ENCODE measurements at regions not wholly inside any gene's neighbourhood (a gene's known extent, or its start where the extent isn't known, plus 50 kb on each side); places are given as distances from the start of the nearest gene placed in this dataset.
"Not testable (repeated sequence)": the region's sequence is repeated elsewhere in the genome, so short reads cannot be mapped to it uniquely, and the experiment has no call there.

GRCh38 chr1:66424530-66424929 lies 109.4 kb upstream of the SGIP1 start:
- H3K9me3 ChIP-seq (replicated peaks; ENCODE audit: low read length); H3K36me3 ChIP-seq (ENCODE audit: insufficient read depth, low read length): not testable (repeated sequence)

DNA sequence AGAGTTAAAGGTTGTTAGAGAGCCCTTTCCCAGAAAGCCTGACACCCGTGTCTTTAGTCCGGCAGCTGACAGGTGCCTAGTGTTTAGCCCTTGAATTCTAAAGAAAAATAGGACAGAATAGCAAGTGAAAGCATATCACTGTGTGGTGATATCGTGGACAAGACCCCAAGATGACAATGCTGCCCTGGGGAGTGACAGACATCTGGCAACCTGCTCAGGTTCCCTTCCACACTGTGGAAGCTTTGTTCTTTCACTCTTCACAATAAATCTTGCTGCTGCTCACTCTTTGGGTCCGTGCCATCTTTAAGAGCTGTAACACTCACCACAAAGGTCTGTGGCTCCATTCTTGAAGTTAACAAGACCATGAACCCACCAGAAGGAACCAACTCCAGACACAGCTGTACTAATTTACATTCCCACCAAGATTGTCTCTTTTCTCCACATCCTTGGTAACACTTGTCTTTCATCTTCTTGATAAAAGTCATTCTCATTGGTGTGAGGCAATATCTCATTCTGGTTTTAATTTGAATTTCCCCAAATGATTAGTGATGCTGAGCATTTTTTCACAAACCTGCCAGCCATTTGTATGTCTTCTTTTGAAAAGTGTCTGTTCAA lies 107.6 kb upstream of the SGIP1 start:
- H3K9ac ChIP-seq (ENCODE audit: low read depth, low read length), result no peak overlapping the region
- H3K4me2 ChIP-seq (ENCODE audit: low read length), result no peak overlapping the region
- H3K9me3 ChIP-seq (replicated peaks; ENCODE audit: low read length), result no peaks in the 10 kb centered on the region
- no peaks in the 10 kb centered on the region for H3K27me3 ChIP-seq (ENCODE audit: control insufficient read depth, insufficient read depth, low read length)
- no peak overlapping the region for H3K4me3 ChIP-seq (ENCODE audit: low read length)
- no peaks in the 10 kb centered on the region for H3K36me3 ChIP-seq (ENCODE audit: insufficient read depth, low read length)
- no peaks in the 10 kb centered on the region for H3K4me1 ChIP-seq (ENCODE audit: control insufficient read depth, insufficient read depth, low read length)

More at GRCh38 chr1:66424530-66424929, 109.4 kb upstream of the SGIP1 start:
- not testable (repeated sequence) for H3K27me3 ChIP-seq (ENCODE audit: control insufficient read depth, insufficient read depth, low read length); H3K9ac ChIP-seq (ENCODE audit: low read depth, low read length); H3K4me3 ChIP-seq (ENCODE audit: low read length); H3K4me1 ChIP-seq (ENCODE audit: control insufficient read depth, insufficient read depth, low read length); H3K4me2 ChIP-seq (ENCODE audit: low read length)

DNA sequence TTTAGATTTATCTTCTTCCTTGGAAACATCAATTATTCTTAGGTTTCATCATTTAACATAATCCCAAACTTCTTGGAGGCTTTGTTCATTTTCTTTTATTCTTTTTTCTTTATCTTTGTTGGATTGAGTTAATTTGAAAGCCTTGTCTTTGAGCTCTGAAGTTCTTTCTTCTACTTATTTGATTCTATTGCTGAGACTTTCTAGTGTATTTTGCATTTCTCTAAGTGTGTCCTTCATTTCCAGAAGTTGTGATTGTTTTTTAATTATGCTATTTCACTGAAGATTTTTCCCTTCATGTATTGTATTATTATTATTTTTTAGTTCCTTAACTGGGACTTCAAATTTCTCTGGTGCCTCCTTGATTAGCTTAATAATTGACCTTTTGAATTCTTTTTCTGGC lies 103.1 kb upstream of the SGIP1 start:
- not testable (repeated sequence) for H3K4me3 ChIP-seq (ENCODE audit: low read length); H3K36me3 ChIP-seq (ENCODE audit: insufficient read depth, low read length); H3K9me3 ChIP-seq (replicated peaks; ENCODE audit: low read length); H3K4me2 ChIP-seq (ENCODE audit: low read length); H3K27me3 ChIP-seq (ENCODE audit: control insufficient read depth, insufficient read depth, low read length); H3K9ac ChIP-seq (ENCODE audit: low read depth, low read length); H3K4me1 ChIP-seq (ENCODE audit: control insufficient read depth, insufficient read depth, low read length)

DNA sequence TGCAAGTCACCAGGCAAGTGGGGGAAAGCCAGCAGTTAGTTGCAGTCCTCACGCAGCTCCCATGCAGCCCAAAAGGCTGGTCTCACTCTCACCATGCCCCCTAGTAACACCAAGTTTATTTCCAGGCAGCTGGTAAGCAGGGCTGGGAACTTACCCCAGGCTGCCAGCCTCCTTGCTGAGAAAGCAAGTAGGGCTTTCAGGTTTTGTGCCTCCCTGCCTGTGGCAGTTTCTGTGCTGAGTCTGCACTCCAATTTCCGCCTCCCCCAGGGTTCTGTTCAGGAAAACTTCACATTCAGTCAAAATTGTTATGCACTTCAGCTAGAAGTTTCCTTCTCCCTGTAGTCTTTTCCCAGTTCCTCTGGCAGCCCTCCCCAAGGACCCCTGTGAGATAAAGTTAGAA lies 102.0 kb upstream of the SGIP1 start:
- Histone ChIP-seq H3K9me3 (replicated peaks; ENCODE audit: low read length) (no peaks in the 10 kb centered on the region), H3K4me2 (ENCODE audit: low read length) (no peak overlapping the region), H3K27me3 (ENCODE audit: control insufficient read depth, insufficient read depth, low read length) (no peaks in the 10 kb centered on the region), H3K4me3 (ENCODE audit: low read length) (no peak overlapping the region), H3K36me3 (ENCODE audit: insufficient read depth, low read length) (no peaks in the 10 kb centered on the region), H3K9ac (ENCODE audit: low read depth, low read length) (no peak overlapping the region), H3K4me1 (ENCODE audit: control insufficient read depth, insufficient read depth, low read length) (peaks cover 12% of the 10 kb centered on the region)

DNA sequence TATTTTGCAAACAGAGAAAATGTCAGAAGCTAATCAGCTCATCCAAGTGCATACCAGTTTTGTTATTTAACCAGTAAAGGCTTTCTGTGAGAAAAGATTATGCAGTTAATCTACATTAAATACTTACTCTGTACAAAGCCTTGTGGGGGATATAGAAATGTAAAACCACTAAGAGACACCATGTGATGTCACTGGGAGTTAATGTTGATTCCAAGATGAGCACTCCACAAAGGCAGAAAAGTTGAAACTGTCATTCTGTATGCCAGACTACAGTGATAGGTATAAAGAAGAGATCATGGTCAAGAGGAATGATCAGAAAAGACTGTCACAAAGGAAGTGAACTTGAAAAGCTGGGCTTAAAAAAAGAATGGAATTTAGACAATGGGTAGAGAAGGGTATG lies 100.3 kb upstream of the SGIP1 start:
- Histone ChIP-seq H3K4me3 (ENCODE audit: low read length) (no peak overlapping the region), H3K4me1 (ENCODE audit: control insufficient read depth, insufficient read depth, low read length) (peaks cover 25% of the 10 kb centered on the region), H3K9me3 (replicated peaks; ENCODE audit: low read length) (no peaks in the 10 kb centered on the region), H3K4me2 (ENCODE audit: low read length) (no peak overlapping the region), H3K27me3 (ENCODE audit: control insufficient read depth, insufficient read depth, low read length) (no peaks in the 10 kb centered on the region), H3K9ac (ENCODE audit: low read depth, low read length) (no peak overlapping the region), H3K36me3 (ENCODE audit: insufficient read depth, low read length) (no peaks in the 10 kb centered on the region)

DNA sequence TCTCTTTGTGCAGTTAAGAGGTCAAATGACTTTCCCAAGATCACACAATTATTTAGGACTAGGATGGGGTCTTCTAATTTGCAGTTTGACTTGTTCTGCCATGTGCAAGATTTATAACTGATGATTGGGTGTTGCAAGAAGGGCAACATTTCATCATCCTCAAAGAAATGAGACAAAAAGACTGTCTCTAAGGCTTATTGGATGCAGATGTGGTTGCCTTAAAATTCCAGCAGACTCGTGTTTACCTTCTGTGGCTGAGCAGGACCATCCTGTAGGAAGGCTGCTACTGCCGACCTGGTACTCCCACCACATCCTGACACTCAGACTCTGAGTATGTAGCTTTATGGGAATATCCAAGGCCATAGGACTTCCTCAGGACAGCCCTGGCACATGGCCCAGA lies 99.9 kb upstream of the SGIP1 start:
- H3K4me3 ChIP-seq (ENCODE audit: low read length), result no peak overlapping the region
- H3K27me3 ChIP-seq (ENCODE audit: control insufficient read depth, insufficient read depth, low read length), result no peaks in the 10 kb centered on the region
- H3K9ac ChIP-seq (ENCODE audit: low read depth, low read length), result no peak overlapping the region
- H3K9me3 ChIP-seq (replicated peaks; ENCODE audit: low read length), result no peaks in the 10 kb centered on the region
- H3K4me1 ChIP-seq (ENCODE audit: control insufficient read depth, insufficient read depth, low read length), result peaks cover 30% of the 10 kb centered on the region
- no peak overlapping the region for H3K4me2 ChIP-seq (ENCODE audit: low read length)
- H3K36me3 ChIP-seq (ENCODE audit: insufficient read depth, low read length), result no peaks in the 10 kb centered on the region

GRCh38 chr1:66435541-66435940 lies 98.4 kb upstream of the SGIP1 start:
- H3K9me3 ChIP-seq (replicated peaks; ENCODE audit: low read length), result no peaks in the 10 kb centered on the region
- no peaks in the 10 kb centered on the region for H3K36me3 ChIP-seq (ENCODE audit: insufficient read depth, low read length)
- H3K4me3 ChIP-seq (ENCODE audit: low read length), result no peak overlapping the region
- H3K4me1 ChIP-seq (ENCODE audit: control insufficient read depth, insufficient read depth, low read length), result peaks cover 37% of the 10 kb centered on the region
- H3K9ac ChIP-seq (ENCODE audit: low read depth, low read length), result no peak overlapping the region
- H3K27me3 ChIP-seq (ENCODE audit: control insufficient read depth, insufficient read depth, low read length), result no peaks in the 10 kb centered on the region
- no peak overlapping the region for H3K4me2 ChIP-seq (ENCODE audit: low read length)

- H3K9me3 ChIP-seq (replicated peaks; ENCODE audit: low read length), result no peaks in the 10 kb centered on the region
- H3K27me3 ChIP-seq (ENCODE audit: control insufficient read depth, insufficient read depth, low read length), result no peaks in the 10 kb centered on the region
- no peaks in the 10 kb centered on the region for H3K36me3 ChIP-seq (ENCODE audit: insufficient read depth, low read length)
- peak overlapping the region; percentile 19 for H3K9ac ChIP-seq (ENCODE audit: low read depth, low read length)
- H3K4me1 ChIP-seq (ENCODE audit: control insufficient read depth, insufficient read depth, low read length), result peaks cover 37% of the 10 kb centered on the region
- no peak overlapping the region for H3K4me2 ChIP-seq (ENCODE audit: low read length)
- no peak overlapping the region for H3K4me3 ChIP-seq (ENCODE audit: low read length)
Measured at GRCh38 chr1:66436378-66437135, 97.4 kb upstream of the SGIP1 start.

GRCh38 chr1:66437136-66437401 lies 96.9 kb upstream of the SGIP1 start:
- Histone ChIP-seq H3K4me3 (ENCODE audit: low read length) (no peak overlapping the region), H3K27me3 (ENCODE audit: control insufficient read depth, insufficient read depth, low read length) (no peaks in the 10 kb centered on the region), H3K9me3 (replicated peaks; ENCODE audit: low read length) (no peaks in the 10 kb centered on the region), H3K9ac (ENCODE audit: low read depth, low read length) (no peak overlapping the region), H3K4me2 (ENCODE audit: low read length) (no peak overlapping the region), H3K4me1 (ENCODE audit: control insufficient read depth, insufficient read depth, low read length) (peaks cover 37% of the 10 kb centered on the region), H3K36me3 (ENCODE audit: insufficient read depth, low read length) (no peaks in the 10 kb centered on the region)

DNA sequence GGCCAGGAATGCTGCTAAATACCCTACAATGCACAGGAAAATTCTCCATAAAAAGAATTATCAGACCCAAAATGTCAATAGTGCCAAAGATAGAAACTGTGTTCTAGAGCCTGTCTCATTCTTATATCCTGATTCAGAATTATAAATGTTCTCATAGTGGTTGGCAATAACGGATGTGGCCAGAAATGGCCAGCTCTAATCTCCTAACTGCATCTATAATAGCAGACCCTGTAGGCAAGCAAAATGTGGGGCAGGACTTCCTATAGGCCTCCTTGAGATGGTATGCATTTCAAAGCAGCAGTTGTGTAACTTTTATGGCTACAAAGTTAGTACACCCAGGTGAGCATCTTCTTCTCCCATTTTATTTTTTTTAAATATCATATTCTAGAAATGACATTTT lies 95.9 kb upstream of the SGIP1 start:
- Histone ChIP-seq H3K4me1 (ENCODE audit: control insufficient read depth, insufficient read depth, low read length) (peaks cover 37% of the 10 kb centered on the region), H3K27me3 (ENCODE audit: control insufficient read depth, insufficient read depth, low read length) (no peaks in the 10 kb centered on the region), H3K36me3 (ENCODE audit: insufficient read depth, low read length) (no peaks in the 10 kb centered on the region)

DNA sequence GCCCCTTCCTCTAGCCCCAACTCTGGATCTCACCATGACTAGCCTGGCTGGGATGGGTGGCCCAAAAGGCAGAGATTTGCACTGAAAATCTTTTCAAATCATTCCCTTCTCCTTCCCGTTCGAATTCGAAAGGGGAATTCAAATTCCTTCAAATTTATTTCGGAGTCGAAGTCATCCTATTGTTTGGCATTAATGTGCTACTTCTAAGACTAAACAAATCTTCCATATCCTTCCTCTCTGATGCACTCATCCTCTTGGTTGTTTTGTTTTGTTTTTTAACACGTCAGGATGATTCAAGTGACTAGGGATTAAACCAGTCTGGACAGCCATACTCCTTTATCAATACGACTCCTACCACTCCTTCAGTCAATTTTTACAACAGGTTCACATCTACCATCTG lies 95.5 kb upstream of the SGIP1 start:
- H3K4me3 ChIP-seq (ENCODE audit: low read length), result no peak overlapping the region
- peak overlapping the region; percentile 18 for H3K4me2 ChIP-seq (ENCODE audit: low read length)
- no peaks in the 10 kb centered on the region for H3K27me3 ChIP-seq (ENCODE audit: control insufficient read depth, insufficient read depth, low read length)
- peak overlapping the region; percentile 27 for H3K9ac ChIP-seq (ENCODE audit: low read depth, low read length)
- H3K4me1 ChIP-seq (ENCODE audit: control insufficient read depth, insufficient read depth, low read length), result peaks cover 37% of the 10 kb centered on the region
- no peaks in the 10 kb centered on the region for H3K9me3 ChIP-seq (replicated peaks; ENCODE audit: low read length)
- H3K36me3 ChIP-seq (ENCODE audit: insufficient read depth, low read length), result no peaks in the 10 kb centered on the region

More for the DNA sequence above, 95.9 kb upstream of the SGIP1 start:
- H3K9me3 ChIP-seq (replicated peaks; ENCODE audit: low read length), result no peaks in the 10 kb centered on the region
- H3K4me3 ChIP-seq (ENCODE audit: low read length), result no peak overlapping the region
- no peak overlapping the region for H3K4me2 ChIP-seq (ENCODE audit: low read length)
- H3K9ac ChIP-seq (ENCODE audit: low read depth, low read length), result peak overlapping the region; percentile 27

DNA sequence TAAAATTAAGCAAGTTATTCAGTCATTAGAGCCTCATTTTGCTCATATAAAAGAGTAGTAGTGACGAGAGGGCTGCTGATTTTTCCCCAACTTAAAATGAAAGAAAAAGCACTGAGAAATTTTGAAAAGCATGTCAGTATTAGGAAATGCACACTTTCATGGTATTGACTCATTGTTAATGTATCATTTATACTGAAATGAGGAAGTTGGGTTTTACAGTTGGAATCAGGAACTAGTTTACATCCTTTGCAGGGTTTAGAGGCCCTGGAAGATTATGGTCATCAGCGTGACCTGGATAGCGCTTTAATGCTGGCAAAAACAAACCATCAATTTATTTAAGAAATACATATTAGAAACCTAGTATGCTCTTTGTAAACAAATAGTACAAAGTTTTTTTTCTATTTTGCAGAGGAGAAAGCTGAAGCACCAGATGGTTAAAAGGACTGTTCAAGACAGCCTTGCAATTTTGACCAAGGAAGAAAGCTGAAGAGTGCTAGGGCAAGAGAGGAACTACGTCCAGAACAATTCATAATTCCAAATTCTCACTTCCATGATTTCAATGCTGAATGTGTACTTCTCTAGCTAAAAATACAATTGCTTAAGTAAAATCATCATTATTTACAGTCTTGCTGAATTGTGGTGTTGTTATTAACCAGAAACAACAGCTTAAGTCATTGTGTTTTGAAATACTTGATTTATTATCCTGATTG lies 94.8 kb upstream of the SGIP1 start:
- Histone ChIP-seq H3K9me3 (replicated peaks; ENCODE audit: low read length) (no peaks in the 10 kb centered on the region), H3K4me2 (ENCODE audit: low read length) (peak overlapping the region; percentile 18), H3K4me1 (ENCODE audit: control insufficient read depth, insufficient read depth, low read length) (peaks cover 37% of the 10 kb centered on the region), H3K27me3 (ENCODE audit: control insufficient read depth, insufficient read depth, low read length) (no peaks in the 10 kb centered on the region), H3K4me3 (ENCODE audit: low read length) (no peak overlapping the region), H3K9ac (ENCODE audit: low read depth, low read length) (peak overlapping the region; percentile 27), H3K36me3 (ENCODE audit: insufficient read depth, low read length) (no peaks in the 10 kb centered on the region)

All from skeletal muscle satellite cell (primary cell).